ENCODE measurements at regions not wholly inside any gene's neighbourhood (a gene's known extent, or its start where the extent isn't known, plus 50 kb on each side); places are given as distances from the start of the nearest gene placed in this dataset.

DNA sequence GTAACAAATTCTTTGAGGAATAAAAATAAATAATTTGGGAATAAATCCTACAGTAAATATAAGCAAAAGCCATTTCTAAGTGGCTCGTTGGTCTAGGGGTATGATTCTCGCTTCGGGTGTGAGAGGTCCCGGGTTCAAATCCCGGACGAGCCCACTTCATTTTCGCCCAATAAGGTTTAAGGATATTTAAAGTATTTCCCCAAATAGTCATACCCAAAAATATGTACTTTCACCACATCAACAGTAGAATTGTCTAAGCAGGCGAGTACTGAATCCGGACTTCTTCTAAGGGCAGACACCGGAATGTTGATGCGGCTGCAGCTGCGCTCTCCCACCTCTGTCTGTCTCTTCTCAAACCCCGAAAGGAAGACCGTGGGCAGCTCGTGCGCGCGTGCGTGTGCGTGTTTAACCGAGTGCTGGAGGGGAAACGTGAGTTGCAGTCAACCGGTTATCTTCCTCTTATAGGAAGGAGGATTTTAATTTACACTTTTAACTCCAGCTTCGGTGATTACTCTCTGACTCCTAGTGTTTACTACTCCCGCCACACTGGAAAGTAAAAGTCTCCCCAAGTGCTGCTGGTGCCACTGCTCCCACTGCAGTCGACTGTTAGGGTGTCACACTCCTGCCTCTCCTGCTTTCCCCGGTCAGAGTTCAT is 155.7 kb upstream of the PRSS16 start:
- SMC1A ChIA-PET (ENCODE audit: uncharacterized antibody, unreplicated experiment) = interaction anchor here (1.6 kb wide), 1 partner anchor 12 kb away, joined by 8 read pairs; no protein-coding TSS in a partner anchor
- WGBS (ENCODE audit: insufficient coverage, insufficient replicate concordance, low lambda C conversion rate, missing lambda C conversion rate) = under 1% methylated on average over 27 of the region's 27 CpGs
- Histone ChIP-seq H3K9ac (ENCODE audit: control insufficient read depth, insufficient read depth, low read length) (peak overlapping the region; percentile 48; the same call in 1 of the 2 replicates), H3K79me2 (ENCODE audit: control insufficient read depth, insufficient read depth, low read length) (no peaks in the 10 kb centered on the region), H3K4me2 (ENCODE audit: control insufficient read depth, insufficient read depth) (peak overlapping the region; percentile 88), H3K27me3 (replicated peaks in 1 of 2; ENCODE audit: control insufficient read depth in 2 of 2, insufficient read depth in 2 of 2, low read length in 1 of 2) (no peaks in the 10 kb centered on the region), H2AFZ (ENCODE audit: control insufficient read depth, low read depth, low read length) (peak overlapping the region; percentile 71), H3K36me3 (ENCODE audit: control insufficient read depth in 2 of 2, insufficient read depth in 2 of 2, low read length in 1 of 2) (no peaks in the 10 kb centered on the region), H3K27ac (ENCODE audit: control insufficient read depth, insufficient read depth) (no peak overlapping the region), H3K4me1 (ENCODE audit: control insufficient read depth, insufficient read depth, low read length) (no peaks in the 10 kb centered on the region), H3K4me3 (peak overlapping the region; percentile 55; the same call in 1 of the 2 replicates), H4K20me1 (ENCODE audit: control insufficient read depth, insufficient read depth) (no peaks in the 10 kb centered on the region), H3K9me3 (replicated peaks; ENCODE audit: control insufficient read depth, insufficient read depth, low read length) (no peaks in the 10 kb centered on the region; the same call in 2 of the 3 replicates)
- in situ Hi-C loops (cut with MboI) (no loop called here), intact Hi-C loops (cut with micrococcal nuclease; ENCODE audit: unreplicated experiment) (no loop called here)
- RAD21 ChIA-PET (ENCODE audit: unreplicated experiment) = no interaction called here
- ATAC-seq = peak; percentile 97
- POLR2A ChIA-PET = no interaction called here
- peak; percentile 91 for FAIRE-seq
- CTCF ChIA-PET = interaction anchor here (1.0 to 1.2 kb wide), 2 partner anchors 14 to 497 kb away, joined by 3 to 4 read pairs; no protein-coding TSS in a partner anchor
- BruUV-seq (replicated peaks) = no TSS peak
- peak; percentile 54 for DNase-seq (ENCODE audit: low read depth, low spot score)
- TF ChIP-seq SREBF1 (IDR thresholded peaks at IDR 0.05; ENCODE audit: low read length) (no peak), NR2C2 (IDR thresholded peaks at IDR 0.05; ENCODE audit: borderline replicate concordance, control insufficient read depth, insufficient read length, low read depth) (no peak), MLLT1 (IDR thresholded peaks at IDR 0.05) (no peak), PKNOX1 (IDR thresholded peaks at IDR 0.05) (0 out of 2 replicates have a peak, but pooled peaks have one; percentile 5), SIN3A (IDR thresholded peaks at IDR 0.05; ENCODE audit: low read depth, low read length) (no peak), TCF12 (IDR thresholded peaks at IDR 0.05; ENCODE audit: low read depth, low read length) (no peak), RAD21 (IDR thresholded peaks at IDR 0.05; ENCODE audit: insufficient read depth, low read depth, low read length) (no peak), NKRF (conservative IDR thresholded peaks at IDR 0.05) (no peak), MAX (IDR thresholded peaks at IDR 0.05; ENCODE audit: low read depth, low read length) (no peak), ZNF274 (IDR thresholded peaks at IDR 0.05; ENCODE audit: insufficient read depth, insufficient read length) (no peak), POLR2AphosphoS2 (IDR thresholded peaks at IDR 0.05; ENCODE audit: low read depth, low read length) (no peak), STAT1 (conservative IDR thresholded peaks at IDR 0.05) (no peak), RAD51 (IDR thresholded peaks at IDR 0.05) (no peak), BMI1 (IDR thresholded peaks at IDR 0.05; ENCODE audit: borderline replicate concordance) (no peak), JUND (IDR thresholded peaks at IDR 0.05; ENCODE audit: low read depth, low read length) (no peak), SP1 (IDR thresholded peaks at IDR 0.05; ENCODE audit: low read depth, low read length) (no peak), NFYA (IDR thresholded peaks at IDR 0.05; ENCODE audit: borderline replicate concordance, low read depth, low read length) (no peak), CBX3 (IDR thresholded peaks at IDR 0.05; ENCODE audit: borderline replicate concordance, low read depth) (no peak)
- TF ChIP-seq, protein P1, sequence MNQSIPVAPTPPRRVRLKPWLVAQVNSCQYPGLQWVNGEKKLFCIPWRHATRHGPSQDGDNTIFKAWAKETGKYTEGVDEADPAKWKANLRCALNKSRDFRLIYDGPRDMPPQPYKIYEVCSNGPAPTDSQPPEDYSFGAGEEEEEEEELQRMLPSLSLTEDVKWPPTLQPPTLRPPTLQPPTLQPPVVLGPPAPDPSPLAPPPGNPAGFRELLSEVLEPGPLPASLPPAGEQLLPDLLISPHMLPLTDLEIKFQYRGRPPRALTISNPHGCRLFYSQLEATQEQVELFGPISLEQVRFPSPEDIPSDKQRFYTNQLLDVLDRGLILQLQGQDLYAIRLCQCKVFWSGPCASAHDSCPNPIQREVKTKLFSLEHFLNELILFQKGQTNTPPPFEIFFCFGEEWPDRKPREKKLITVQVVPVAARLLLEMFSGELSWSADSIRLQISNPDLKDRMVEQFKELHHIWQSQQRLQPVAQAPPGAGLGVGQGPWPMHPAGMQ (IDR thresholded peaks at IDR 0.05; ENCODE audit: borderline replicate concordance) = no peak
